GM23338 (cell line): ENCODE measurements at regions not wholly inside any gene's neighbourhood (a gene's known extent, or its start where the extent isn't known, plus 50 kb on each side); places are given as distances from the start of the nearest gene placed in this dataset.

Experiments
- EZH2phosphoT487 ChIP-seq: fragments of 200-600 bp; sonication (generic); IDR thresholded peaks from one replicate; pipeline ENCODE4 v1.8.1; 2018; ENCODE audit warnings: antibody characterized with exemption; ENCODE audit not compliant: unreplicated experiment
- JUNB ChIP-seq: IDR thresholded peaks from one replicate; pipeline ENCODE4 v1.6.1; 2016; ENCODE audit warnings: antibody characterized with exemption; ENCODE audit not compliant: unreplicated experiment
- NANOG ChIP-seq: IDR thresholded peaks from 2 replicates; pipeline ENCODE4 v1.6.1; 2016; ENCODE audit warnings: antibody characterized with exemption, borderline replicate concordance
- POLR2AphosphoS5 ChIP-seq: IDR thresholded peaks from 2 replicates; pipeline ENCODE4 v1.6.1; 2016; ENCODE audit warnings: antibody characterized with exemption, low read depth
- ZNF114 ChIP-seq: fragments of 250-450 bp; sonication (Bioruptor Pico); IDR thresholded peaks from 2 replicates; pipeline ENCODE4 v1.5.0; 2020; ENCODE audit warnings: mild to moderate bottlenecking, moderate library complexity
- ZNF331 ChIP-seq: fragments of 250-450 bp; sonication (Bioruptor Pico); IDR thresholded peaks from 2 replicates; pipeline ENCODE4 v1.5.0; 2020; ENCODE audit warnings: low read depth, mild to moderate bottlenecking, moderate library complexity
- TF ChIP-seq, protein P1 (sequence below): fragments of 250-450 bp; sonication (Bioruptor Pico); IDR thresholded peaks from 2 replicates; pipeline ENCODE4 v1.5.0; 2020; ENCODE audit warnings: mild to moderate bottlenecking, moderate library complexity
- TF ChIP-seq, protein P2 (sequence below): IDR thresholded peaks from 2 replicates; pipeline ENCODE4 v1.6.1; 2016; ENCODE audit warnings: antibody characterized with exemption
- TF ChIP-seq, protein P3 (sequence below): IDR thresholded peaks from one replicate; pipeline ENCODE4 v1.6.1; 2018; ENCODE audit warnings: antibody characterized with exemption; ENCODE audit not compliant: unreplicated experiment

DNA sequence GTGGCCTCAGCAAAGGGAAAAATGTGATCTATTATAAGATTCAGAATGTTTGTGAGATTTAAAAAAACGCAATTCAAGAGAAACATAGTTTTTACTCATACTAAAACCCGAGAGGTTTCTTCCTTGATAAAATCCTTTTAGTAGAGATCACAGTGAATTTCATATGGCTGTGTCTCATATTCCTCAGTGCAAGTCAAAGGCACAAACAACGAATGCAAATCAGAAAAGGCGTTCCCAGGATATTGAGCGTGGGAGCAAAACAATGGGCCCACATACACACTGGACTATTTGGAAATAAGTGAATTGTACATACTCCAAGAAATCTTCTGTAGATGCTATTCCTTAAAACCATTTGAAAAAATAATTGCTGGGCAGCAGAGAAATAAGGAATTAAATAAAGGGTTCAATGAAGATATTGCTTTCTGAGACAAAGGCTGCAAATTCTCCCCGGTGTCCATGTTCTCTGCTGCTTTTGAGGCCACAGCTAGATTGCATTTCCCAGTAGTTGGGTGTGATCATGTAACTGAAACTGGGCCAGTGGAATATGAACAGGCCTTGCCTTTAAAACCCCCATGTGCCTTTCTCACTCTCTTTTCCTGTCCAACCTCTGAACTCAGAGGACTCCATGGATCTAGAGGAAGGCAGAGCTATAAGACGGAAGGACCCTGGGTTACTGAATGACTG lies 144.6 kb upstream of the TBL1XR1 start (continued):
- TF ChIP-seq, protein P1, sequence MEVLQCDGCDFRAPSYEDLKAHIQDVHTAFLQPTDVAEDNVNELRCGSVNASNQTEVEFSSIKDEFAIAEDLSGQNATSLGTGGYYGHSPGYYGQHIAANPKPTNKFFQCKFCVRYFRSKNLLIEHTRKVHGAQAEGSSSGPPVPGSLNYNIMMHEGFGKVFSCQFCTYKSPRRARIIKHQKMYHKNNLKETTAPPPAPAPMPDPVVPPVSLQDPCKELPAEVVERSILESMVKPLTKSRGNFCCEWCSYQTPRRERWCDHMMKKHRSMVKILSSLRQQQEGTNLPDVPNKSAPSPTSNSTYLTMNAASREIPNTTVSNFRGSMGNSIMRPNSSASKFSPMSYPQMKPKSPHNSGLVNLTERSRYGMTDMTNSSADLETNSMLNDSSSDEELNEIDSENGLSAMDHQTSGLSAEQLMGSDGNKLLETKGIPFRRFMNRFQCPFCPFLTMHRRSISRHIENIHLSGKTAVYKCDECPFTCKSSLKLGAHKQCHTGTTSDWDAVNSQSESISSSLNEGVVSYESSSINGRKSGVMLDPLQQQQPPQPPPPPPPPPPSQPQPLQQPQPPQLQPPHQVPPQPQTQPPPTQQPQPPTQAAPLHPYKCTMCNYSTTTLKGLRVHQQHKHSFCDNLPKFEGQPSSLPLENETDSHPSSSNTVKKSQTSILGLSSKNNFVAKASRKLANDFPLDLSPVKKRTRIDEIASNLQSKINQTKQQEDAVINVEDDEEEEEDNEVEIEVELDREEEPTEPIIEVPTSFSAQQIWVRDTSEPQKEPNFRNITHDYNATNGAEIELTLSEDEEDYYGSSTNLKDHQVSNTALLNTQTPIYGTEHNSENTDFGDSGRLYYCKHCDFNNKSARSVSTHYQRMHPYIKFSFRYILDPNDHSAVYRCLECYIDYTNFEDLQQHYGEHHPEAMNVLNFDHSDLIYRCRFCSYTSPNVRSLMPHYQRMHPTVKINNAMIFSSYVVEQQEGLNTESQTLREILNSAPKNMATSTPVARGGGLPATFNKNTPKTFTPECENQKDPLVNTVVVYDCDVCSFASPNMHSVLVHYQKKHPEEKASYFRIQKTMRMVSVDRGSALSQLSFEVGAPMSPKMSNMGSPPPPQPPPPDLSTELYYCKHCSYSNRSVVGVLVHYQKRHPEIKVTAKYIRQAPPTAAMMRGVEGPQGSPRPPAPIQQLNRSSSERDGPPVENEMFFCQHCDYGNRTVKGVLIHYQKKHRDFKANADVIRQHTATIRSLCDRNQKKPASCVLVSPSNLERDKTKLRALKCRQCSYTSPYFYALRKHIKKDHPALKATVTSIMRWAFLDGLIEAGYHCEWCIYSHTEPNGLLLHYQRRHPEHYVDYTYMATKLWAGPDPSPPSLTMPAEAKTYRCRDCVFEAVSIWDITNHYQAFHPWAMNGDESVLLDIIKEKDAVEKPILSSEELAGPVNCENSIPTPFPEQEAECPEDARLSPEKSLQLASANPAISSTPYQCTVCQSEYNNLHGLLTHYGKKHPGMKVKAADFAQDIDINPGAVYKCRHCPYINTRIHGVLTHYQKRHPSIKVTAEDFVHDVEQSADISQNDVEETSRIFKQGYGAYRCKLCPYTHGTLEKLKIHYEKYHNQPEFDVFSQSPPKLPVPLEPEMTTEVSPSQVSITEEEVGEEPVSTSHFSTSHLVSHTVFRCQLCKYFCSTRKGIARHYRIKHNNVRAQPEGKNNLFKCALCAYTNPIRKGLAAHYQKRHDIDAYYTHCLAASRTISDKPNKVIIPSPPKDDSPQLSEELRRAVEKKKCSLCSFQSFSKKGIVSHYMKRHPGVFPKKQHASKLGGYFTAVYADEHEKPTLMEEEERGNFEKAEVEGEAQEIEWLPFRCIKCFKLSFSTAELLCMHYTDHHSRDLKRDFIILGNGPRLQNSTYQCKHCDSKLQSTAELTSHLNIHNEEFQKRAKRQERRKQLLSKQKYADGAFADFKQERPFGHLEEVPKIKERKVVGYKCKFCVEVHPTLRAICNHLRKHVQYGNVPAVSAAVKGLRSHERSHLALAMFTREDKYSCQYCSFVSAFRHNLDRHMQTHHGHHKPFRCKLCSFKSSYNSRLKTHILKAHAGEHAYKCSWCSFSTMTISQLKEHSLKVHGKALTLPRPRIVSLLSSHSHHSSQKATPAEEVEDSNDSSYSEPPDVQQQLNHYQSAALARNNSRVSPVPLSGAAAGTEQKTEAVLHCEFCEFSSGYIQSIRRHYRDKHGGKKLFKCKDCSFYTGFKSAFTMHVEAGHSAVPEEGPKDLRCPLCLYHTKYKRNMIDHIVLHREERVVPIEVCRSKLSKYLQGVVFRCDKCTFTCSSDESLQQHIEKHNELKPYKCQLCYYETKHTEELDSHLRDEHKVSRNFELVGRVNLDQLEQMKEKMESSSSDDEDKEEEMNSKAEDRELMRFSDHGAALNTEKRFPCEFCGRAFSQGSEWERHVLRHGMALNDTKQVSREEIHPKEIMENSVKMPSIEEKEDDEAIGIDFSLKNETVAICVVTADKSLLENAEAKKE (CRISPR knock-in tag), result no peak
- TF ChIP-seq, protein P2, sequence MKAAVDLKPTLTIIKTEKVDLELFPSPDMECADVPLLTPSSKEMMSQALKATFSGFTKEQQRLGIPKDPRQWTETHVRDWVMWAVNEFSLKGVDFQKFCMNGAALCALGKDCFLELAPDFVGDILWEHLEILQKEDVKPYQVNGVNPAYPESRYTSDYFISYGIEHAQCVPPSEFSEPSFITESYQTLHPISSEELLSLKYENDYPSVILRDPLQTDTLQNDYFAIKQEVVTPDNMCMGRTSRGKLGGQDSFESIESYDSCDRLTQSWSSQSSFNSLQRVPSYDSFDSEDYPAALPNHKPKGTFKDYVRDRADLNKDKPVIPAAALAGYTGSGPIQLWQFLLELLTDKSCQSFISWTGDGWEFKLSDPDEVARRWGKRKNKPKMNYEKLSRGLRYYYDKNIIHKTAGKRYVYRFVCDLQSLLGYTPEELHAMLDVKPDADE, result no peak
- no peak for TF ChIP-seq ZNF114 (CRISPR knock-in tag)
- TF ChIP-seq ZNF331 (CRISPR knock-in tag), result no peak
- no peak for TF ChIP-seq JUNB
- TF ChIP-seq EZH2phosphoT487, result no peak
- TF ChIP-seq NANOG, result no peak
- no peak for TF ChIP-seq POLR2AphosphoS5
- TF ChIP-seq, protein P3, sequence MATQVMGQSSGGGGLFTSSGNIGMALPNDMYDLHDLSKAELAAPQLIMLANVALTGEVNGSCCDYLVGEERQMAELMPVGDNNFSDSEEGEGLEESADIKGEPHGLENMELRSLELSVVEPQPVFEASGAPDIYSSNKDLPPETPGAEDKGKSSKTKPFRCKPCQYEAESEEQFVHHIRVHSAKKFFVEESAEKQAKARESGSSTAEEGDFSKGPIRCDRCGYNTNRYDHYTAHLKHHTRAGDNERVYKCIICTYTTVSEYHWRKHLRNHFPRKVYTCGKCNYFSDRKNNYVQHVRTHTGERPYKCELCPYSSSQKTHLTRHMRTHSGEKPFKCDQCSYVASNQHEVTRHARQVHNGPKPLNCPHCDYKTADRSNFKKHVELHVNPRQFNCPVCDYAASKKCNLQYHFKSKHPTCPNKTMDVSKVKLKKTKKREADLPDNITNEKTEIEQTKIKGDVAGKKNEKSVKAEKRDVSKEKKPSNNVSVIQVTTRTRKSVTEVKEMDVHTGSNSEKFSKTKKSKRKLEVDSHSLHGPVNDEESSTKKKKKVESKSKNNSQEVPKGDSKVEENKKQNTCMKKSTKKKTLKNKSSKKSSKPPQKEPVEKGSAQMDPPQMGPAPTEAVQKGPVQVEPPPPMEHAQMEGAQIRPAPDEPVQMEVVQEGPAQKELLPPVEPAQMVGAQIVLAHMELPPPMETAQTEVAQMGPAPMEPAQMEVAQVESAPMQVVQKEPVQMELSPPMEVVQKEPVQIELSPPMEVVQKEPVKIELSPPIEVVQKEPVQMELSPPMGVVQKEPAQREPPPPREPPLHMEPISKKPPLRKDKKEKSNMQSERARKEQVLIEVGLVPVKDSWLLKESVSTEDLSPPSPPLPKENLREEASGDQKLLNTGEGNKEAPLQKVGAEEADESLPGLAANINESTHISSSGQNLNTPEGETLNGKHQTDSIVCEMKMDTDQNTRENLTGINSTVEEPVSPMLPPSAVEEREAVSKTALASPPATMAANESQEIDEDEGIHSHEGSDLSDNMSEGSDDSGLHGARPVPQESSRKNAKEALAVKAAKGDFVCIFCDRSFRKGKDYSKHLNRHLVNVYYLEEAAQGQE, result no peak
